BJ (cell line): ENCODE measurements at regions not wholly inside any gene's neighbourhood (a gene's known extent, or its start where the extent isn't known, plus 50 kb on each side); places are given as distances from the start of the nearest gene placed in this dataset.

ENCODE experiments used
- CTCF ChIA-PET: fragments of 350-600 bp; formaldehyde crosslinking; extraction: SDS; loops from one replicate; lab custom pipeline; 2021; ENCODE audit warnings: antibody characterized with exemption, inconsistent platforms; lab: Yijun Ruan, JAX
- POLR2A ChIA-PET: fragments of 300-600 bp; sonication (Branson Sonifier 250); formaldehyde crosslinking; extraction: SDS; loops from one replicate; lab custom pipeline; 2021; ENCODE audit warnings: antibody characterized with exemption; lab: Charles Lee
- DNase-seq: peaks from one replicate; pipeline ENCODE4 v3.0.0-alpha.2; 2011; ENCODE audit warnings: low read depth
- H3K27me3 ChIP-seq: 2 replicates; pipeline ENCODE4 v1.6.0; 2011; ENCODE audit warnings: low read length; ENCODE audit not compliant: control insufficient read depth, insufficient read depth
- H3K36me3 ChIP-seq: 2 replicates; pipeline ENCODE4 v1.5.1; 2011; ENCODE audit warnings: low read length; ENCODE audit not compliant: control insufficient read depth, insufficient read depth
- H3K4me3 ChIP-seq: 2 replicates; pipeline ENCODE4 v1.5.1; 2011; ENCODE audit warnings: low read depth, mild to moderate bottlenecking, control low read depth, low read length
- TF ChIP-seq, protein P1 (sequence below): IDR thresholded peaks from 2 replicates; pipeline ENCODE4 v1.5.1; 2011; ENCODE audit warnings: low read depth, mild to moderate bottlenecking, control low read depth, inconsistent platforms, low read length, moderate library complexity; ENCODE audit not compliant: insufficient read depth

DNA sequence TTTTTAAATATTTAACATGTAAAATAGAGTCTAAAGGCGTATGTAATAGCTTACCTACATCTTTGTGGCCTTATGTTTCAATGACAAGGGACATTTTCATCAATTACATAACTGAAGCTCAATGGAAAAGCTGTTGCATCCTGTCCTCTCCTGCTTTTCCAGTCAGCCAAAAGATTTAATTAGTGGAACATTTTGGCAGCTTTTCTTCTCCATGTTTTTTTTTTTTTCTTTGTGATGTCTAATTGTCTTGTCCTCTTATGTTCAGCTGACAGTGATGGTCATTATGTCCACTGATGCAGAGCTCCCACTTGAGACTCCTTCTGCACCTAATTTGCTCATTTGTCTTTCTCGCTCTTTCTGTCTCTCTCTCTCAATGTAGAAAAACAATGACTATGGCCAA, 422.2 kb downstream of the GABRG1 start:
- Histone ChIP-seq H3K4me3 (no peak overlapping the region), H3K27me3 (no peaks in the 10 kb centered on the region), H3K36me3 (no peaks in the 10 kb centered on the region)
- DNase-seq: no peak
- ChIA-PET CTCF (no interaction called here), POLR2A (no interaction called here)
- TF ChIP-seq, protein P1, sequence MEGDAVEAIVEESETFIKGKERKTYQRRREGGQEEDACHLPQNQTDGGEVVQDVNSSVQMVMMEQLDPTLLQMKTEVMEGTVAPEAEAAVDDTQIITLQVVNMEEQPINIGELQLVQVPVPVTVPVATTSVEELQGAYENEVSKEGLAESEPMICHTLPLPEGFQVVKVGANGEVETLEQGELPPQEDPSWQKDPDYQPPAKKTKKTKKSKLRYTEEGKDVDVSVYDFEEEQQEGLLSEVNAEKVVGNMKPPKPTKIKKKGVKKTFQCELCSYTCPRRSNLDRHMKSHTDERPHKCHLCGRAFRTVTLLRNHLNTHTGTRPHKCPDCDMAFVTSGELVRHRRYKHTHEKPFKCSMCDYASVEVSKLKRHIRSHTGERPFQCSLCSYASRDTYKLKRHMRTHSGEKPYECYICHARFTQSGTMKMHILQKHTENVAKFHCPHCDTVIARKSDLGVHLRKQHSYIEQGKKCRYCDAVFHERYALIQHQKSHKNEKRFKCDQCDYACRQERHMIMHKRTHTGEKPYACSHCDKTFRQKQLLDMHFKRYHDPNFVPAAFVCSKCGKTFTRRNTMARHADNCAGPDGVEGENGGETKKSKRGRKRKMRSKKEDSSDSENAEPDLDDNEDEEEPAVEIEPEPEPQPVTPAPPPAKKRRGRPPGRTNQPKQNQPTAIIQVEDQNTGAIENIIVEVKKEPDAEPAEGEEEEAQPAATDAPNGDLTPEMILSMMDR: no peak

DNA sequence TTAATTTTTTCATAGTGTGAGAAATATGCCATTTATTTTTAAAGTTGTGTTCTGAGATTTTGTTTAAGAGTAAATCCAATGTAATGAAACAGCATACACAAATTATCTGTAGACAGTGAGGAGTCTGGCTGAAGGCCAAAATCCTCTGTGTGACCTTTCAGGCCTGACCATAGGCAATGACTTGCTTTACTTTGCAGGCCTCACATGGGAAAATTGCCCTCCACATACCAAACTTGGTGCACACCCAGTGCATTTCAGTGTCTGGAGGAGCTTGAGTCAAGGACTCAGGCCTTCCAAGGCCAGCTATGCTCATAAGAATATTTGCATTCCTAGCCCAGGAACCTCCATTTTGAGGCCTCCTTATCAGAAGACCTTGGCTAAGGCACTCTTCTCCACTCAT, 430.1 kb downstream of the GABRG1 start:
- CTCF ChIA-PET: interaction anchor here (1.0 kb wide), 1 partner anchor 9 kb away, joined by 3 read pairs; no protein-coding TSS in a partner anchor
- H3K27me3 ChIP-seq: no peaks in the 10 kb centered on the region
- TF ChIP-seq, protein P1: no peak
- H3K36me3 ChIP-seq: no peaks in the 10 kb centered on the region
- no peak overlapping the region for H3K4me3 ChIP-seq
- POLR2A ChIA-PET: no interaction called here
- DNase-seq: no peak

DNA sequence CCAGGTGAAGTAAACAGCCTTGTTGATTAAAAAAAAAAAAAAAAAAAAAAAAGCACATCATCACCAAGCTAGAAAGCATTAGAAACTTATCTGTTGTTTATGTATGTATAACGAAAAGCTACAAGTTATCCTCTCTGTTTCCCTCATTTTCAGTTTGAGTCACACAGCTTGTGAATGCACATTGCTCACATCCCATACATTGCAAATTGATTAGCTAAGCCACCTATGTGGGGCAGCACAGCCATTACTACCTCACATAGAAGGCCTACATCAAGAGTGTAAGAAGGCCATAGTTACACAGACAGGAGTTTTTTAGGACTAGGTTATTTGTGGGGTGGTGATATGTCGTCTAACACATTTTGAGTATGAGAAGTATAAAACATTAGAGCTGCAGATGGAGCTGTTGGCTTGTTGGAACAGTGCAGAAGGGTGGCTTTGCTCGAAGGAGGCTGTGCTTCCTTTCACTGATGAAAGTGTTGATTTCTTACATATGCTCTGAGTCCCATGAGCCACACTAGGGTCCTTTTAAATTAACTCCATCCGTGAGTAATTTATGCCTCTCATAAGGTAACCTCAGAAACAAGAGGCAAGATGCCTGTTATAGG, 431.6 kb downstream of the GABRG1 start:
- no peak overlapping the region for H3K4me3 ChIP-seq
- DNase-seq: no peak
- ChIA-PET CTCF (no interaction called here), POLR2A (no interaction called here)
- H3K27me3 ChIP-seq: no peaks in the 10 kb centered on the region
- TF ChIP-seq, protein P1: no peak
- no peaks in the 10 kb centered on the region for H3K36me3 ChIP-seq

DNA sequence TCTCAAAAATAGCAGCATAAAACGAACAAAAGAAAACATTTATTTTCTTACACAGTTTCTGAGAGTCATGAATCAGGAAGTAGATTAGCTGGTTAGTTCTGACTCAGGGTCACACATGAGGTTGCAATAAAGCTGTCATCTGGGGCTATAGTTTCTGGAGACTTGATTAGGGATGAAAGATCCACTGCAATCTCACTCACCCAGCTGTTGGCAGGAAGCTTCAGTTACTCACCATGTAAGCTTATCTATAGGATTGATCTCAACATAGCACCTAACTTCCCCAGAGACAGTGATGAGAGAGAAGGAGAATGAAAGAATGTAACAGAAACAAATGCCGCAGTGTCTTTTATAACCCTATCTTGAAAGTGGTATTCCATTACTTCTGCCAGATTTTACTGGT, 435.5 kb downstream of the GABRG1 start:
- no peak for DNase-seq
- ChIA-PET POLR2A (no interaction called here), CTCF (no interaction called here)
- no peak overlapping the region for H3K4me3 ChIP-seq
- no peaks in the 10 kb centered on the region for H3K27me3 ChIP-seq
- no peaks in the 10 kb centered on the region for H3K36me3 ChIP-seq
- TF ChIP-seq, protein P1: no peak

DNA sequence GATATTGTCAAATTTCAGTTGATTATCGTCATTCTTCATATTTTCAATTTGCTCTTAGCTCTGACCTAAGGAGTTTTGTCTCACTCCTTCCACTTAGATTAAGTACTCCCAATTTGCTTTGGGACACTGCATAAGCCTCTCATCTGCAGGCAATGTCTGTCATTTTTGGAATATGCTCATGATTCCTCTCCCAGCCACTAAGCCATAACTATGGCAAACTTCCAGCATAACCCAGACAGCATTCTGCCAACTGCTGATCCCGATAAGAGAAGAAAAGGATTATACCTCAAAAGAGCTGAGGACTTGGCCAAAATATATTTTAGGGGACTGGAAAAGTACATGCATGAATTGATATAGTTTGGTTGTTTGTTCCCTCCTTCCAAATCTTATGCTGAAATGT, 444.4 kb downstream of the GABRG1 start:
- Histone ChIP-seq H3K27me3 (no peaks in the 10 kb centered on the region), H3K4me3 (no peak overlapping the region), H3K36me3 (no peaks in the 10 kb centered on the region)
- CTCF ChIA-PET: no interaction called here
- POLR2A ChIA-PET: no interaction called here
- DNase-seq: no peak
- TF ChIP-seq, protein P1: no peak
